ENCODE measurements at regions not wholly inside any gene's neighbourhood (a gene's known extent, or its start where the extent isn't known, plus 50 kb on each side); places are given as distances from the start of the nearest gene placed in this dataset.

DNA sequence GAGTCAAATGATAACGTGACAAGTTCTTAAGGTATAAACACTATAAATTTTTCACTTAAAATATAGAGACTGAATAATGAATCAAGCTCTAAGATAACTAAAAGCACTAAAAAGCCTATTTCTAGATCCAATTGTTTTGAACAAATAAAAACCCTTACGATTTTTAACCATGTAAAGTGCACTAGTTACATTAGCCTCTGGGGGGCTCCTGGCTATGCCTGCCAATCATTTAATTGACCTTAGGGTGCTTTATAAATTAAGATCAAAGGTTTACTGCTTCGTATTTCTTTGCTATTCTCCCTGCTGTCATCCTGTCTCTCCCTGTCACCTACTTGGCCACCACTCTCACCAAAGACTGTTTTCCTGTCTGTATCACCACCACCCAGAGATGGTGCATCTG lies 133.4 kb downstream of the ESM1 start:
- DNase-seq (ENCODE audit: low spot score), result no peak

DNA sequence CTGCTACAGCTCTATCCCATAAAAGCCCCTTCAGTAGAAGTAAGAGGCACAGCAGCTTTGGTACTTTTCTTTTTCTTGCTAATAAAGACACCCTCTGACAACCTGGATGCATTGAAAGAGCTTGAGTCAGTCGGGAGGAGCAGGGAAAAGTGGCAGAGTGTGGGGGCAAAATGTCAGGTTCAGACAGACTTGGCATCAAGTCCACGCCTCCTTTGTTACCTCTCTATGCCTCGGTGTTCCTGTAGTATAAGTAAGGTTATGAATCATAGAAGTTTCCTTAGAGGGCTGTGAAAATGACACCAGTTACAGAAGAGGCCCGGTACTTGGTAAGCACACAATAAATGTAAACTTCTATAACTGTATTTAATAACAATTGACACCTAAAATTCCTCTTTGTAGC lies 133.9 kb downstream of the ESM1 start:
- no peak for DNase-seq (ENCODE audit: low spot score)

DNA sequence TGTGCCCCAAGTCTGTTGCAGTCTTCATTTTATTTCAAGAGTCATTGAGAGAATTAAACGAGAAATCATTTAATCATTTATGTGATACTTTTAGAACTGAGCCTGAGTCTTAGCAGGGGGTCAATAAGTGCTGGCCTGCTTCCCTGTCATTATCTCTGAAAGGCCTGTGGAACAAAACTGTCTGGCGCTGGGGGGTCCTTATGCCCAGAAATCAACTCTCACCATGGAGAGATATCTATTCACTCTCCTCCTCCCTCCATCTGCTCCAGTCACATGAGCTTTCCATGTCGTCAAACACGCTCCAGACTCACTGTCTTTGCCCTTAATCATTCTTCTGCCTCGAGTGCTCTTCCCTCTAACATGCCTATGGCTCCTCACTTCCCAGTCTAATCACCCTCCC lies 136.8 kb downstream of the ESM1 start:
- DNase-seq (ENCODE audit: low spot score), result no peak

DNA sequence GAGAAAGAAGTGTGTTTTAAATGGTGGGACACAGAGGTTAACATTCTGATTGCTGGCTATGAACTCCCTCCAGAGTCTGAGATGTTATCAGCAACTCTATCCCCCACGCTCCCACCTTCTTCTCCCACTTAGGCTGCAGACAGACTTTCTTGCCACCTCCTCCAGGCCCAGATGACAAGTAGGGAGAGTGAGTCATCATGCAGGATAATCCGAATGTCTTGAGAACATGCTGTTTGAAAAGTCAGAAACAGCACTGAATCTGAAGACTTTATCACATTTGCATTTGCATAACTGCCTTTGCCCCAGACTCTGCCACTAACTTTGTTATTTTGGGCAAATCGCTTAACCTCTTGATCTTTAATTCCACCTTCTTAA lies 139.8 kb downstream of the ESM1 start:
- peak; percentile 49 for DNase-seq (ENCODE audit: low spot score)

DNA sequence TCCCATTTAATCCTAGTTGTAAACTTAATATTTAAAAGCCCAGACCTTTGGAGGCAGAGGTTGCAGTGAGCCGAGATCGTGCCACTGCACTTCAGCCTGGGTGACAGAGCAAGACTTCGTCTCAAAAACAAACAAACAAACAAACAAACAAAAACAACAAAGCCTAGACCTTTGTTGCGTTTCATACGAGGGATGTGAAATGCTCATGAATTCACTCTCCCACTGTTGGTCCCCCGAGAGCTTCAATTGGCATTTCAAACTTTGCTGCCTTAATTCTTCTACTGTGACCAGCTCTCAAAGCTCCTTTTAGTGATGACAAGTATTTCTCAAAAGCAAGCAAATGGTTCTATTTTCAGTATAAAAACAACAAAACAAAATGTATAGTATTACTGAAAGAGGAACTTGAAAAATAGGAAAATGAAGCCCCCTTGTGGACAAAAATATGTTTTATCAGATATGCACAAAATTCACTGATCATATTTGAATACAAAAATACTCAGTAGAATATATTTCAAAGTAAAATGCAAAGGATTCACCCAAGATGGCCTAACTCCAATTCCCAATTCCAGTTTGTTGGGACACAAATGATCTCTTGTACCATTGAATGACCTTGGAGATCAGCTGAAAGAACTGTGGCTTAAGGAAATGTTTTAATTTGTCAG lies 140.4 kb downstream of the ESM1 start:
- DNase-seq (ENCODE audit: low spot score), result peak; percentile 46

DNA sequence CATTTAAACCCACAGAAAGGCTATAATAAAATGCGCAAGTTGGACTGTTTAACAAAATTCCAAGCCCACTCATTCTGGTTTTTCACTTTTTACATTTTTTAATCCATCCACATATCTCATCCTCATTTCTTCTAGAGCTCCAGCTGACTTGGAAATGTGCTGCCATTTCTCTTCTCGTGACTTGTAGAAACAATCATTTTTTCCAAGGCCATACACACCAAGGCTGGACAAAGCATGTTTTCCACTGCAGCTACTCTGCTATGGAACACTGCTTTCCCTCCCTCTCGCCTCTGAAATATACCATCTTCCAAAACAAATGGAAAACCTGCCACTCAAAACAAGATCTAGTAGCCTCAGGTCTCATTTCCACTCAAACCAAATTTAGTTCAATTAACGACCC lies 141.1 kb downstream of the ESM1 start:
- no peak for DNase-seq (ENCODE audit: low spot score)

DNA sequence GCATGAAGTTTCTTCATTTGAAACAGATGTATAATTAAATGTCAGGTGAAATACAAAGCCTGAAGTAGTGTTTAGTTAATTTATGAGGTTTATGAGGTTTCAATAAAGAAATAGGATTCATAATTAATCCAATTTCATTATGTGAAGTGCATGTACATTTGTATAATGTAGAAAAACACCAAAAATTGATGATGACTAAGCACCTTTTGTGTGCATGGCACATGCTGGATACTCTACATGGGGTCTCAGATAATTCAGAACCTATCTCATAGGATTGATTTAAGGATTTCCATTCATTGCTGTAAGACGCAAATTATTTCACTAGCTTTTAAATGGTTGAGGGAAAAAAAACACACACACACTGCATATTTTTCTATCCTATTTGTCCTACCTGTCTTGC lies 143.9 kb downstream of the ESM1 start:
- no peak for DNase-seq (ENCODE audit: low spot score)

DNA sequence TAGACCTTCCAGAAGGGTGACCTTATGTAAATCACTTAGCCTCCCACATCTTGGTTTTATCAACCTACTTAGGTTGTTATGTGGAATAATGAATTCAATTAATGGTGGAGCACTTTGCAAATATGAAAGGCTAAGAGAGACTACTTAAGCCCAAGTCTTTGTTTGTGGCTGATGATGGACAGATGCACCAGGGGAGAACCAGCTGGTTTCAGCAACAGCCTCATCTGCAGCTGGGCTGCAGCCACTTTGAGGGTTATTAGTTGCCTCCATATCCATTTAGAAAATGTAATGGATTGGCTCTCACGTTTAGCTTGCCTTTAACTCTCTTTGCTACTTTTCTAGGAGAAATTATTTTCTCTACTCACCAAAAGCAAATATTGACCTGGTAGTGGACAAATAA lies 146.6 kb downstream of the ESM1 start:
- DNase-seq (ENCODE audit: low spot score), result no peak

DNA sequence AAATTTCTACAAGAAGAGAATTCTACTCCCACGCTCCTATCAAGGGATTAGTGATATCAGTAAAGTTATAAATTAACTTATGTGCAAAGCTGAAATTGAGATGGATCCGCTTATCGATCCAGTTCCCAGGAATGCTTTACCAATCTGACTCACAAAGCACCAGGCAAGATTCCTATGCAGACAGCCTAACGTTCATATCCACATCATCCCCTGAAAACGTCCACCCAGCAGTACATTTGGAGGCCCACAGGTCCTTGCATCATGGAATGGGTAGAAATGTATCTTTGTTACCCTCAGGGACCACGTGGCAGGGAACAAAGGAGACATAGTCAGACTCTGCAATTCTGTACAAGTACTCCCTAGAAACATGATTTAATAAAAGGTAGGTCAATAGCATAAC lies 147.4 kb downstream of the ESM1 start:
- DNase-seq (ENCODE audit: low spot score), result no peak

DNA sequence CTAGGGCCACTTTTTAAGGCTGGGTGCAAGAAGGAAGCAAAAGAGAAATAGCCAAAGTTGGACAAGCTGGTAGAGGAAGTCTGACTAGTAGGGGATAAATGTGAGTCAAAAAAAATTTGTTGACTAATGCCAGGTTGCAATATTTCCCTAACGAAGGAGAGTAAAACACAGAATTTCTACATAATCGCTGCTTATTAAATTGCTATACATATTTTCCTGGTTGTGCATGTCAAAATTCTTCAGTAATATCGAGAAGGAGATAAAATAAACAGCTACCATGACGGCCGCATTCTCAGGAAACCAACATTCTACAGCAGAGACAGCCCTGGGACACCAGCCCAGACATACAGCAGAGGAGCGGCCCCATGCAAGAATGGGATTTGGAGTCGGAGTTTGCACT lies 148.3 kb downstream of the ESM1 start:
- no peak for DNase-seq (ENCODE audit: low spot score)

DNA sequence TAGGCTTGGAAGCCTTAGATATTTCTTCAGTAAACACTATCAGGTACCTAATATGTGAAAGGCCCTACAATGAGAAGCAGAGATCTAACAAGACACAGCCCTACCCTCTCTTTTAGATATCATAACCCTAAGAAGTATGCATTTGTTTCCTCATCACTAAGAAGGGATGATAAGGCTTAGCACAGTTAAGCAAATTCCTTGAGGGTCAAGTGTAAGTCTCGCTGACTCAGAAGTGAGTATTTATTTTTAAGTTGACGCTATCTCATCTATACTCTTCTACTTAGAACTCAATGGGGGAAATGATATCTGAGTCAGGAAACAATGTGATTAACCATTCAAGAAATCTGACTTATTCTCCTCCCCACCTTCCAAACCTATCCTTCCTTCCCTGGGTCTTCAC lies 149.7 kb downstream of the ESM1 start:
- DNase-seq (ENCODE audit: low spot score), result no peak

DNA sequence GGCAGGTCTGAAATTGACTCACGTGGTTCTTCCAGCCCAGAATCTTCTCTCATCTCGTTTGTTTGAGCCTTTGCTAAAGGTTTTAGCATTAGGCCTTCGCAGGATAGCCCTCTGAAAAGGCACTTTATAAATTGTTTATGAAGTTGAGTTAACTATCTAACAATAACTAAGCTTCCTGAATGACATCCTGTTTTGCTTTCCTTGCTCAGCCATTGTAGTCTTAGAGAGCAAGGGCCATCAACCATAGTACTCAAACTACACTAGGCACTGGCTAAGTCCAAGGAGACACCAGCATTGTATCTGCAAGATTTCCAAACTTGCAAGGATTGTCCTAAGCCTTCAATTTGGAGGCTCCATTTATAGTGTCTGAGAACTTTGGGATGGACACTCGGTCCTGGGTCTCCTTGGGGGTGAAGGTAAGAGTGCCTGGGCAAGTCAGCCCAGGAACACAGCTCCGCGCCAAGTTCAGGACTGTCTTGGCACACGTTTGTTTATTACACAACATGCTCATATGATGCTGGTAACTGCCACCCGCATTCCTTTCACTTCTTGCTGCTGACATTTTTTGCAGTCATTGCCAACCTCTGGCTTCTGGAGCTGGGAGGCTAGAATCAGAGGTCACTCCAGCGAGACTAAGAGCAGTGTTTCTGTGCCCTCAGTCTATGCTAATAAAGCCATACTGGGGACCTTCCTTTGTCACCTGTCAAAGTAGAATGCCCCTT lies 151.1 kb downstream of the ESM1 start:
- DNase-seq (ENCODE audit: low spot score), result no peak

DNA sequence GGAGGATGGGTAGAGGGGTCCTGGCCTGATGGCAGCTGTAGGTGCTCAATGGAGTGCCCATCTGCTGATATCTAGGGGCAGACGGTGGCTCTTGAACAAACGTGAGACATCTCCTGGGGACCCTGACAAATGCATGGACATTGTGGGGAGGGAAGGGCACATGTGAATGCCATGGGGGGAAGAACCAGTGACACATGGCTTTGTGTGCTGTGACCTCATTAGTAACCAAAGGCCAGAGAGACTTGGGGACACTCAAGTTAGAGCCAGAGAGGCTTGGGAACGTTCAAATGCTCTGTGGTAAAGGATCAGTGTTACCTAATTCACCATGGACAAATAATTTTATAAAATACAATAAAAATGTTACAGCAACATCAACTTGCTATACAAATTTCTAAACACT lies 151.8 kb downstream of the ESM1 start:
- no peak for DNase-seq (ENCODE audit: low spot score)

DNA sequence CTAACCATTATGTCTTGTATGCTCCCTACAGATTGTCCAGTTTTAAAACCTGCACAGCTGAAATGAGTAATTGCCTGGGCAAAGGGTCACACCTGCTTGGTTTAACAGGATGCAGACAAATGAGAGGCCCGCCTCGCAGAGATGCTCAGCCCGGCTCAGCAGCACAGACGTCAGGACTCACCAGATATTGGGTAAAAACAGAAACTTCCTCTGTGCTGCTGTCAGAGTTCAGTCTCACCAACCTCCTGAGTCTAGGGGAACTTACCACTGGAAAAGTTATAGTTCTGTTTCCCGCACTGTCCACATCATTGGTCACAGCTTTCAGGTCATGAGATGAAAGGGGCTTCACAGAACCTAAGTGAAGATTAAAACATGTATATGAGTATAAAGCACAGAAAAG lies 152.5 kb downstream of the ESM1 start:
- no peak for DNase-seq (ENCODE audit: low spot score)

DNA sequence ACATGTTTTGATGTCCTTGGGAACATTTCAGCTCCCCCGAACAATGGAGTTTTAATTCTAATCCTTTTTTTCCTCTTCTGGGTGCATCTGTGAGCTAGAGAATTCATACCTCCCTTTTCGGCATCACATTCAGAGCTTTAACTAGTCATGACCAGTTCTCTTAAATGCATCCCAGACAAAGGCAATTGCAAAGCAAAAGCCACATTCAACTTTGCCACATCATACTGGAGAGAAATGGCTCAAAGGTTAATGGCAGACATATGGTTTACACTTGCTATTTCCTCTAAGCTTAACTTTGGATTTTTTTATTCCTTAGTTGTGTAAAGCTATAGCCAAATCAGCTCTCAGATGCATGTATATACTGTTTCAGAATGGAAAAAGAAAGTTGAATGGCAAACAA lies 153.3 kb downstream of the ESM1 start:
- DNase-seq (ENCODE audit: low spot score), result no peak

DNA sequence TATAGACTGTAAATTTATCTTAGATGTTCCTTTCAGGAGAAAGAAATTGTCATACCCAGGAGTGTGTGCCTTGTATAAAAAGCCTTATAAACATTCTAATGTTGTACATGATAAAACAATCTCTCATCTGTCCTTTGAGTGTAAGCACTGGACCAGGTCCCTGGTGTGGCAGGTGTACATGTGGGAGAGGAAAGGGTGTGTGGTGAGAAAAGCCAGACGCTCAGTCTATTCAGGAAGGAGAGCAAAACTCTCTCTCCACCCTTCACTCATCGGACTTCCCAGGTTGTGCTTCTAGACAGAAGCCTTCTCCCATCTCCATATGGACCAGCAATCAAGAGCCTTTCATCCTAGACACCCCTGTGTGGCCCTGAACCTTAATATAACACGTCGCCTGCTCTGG lies 154.2 kb downstream of the ESM1 start:
- no peak for DNase-seq (ENCODE audit: low spot score)

DNA sequence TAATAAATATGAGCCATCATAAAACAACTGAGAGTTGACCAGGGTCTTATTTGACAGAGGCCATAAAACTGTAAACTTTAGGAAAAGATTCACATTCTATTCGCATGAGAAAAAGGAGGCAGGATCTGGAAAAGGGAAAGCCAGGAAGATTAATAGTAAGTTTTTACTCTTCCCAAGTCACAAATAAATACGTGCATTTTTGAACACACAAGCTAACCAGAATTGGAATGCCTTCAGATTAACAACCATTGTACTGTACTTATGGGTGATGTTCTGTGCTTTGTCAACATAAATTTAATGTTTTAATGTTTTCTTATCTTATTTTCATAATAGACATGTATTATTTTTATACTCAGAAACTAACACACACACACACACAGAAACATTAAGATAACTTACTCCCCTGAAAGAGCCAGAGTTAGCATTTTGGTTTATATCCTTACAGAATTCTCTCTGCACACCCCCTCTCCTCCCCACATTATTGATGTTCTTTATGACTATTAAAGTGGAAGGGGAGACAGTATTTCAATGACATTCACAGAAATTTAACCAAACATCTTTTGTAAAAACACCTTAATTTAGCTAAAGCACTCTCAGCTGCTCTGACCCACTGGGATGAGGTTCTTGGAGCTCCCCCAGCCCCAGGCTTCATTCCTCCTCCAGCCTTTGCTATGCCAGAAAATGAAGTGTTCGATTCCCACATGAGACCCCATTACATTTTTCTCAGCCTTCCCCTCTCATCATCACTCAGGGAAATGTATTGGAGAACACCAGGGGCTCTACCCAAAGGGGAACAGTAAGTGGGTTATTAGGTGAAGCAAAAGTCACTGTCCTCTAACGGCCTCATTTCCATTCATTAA lies 155.5 kb downstream of the ESM1 start:
- no peak for DNase-seq (ENCODE audit: low spot score)

DNA sequence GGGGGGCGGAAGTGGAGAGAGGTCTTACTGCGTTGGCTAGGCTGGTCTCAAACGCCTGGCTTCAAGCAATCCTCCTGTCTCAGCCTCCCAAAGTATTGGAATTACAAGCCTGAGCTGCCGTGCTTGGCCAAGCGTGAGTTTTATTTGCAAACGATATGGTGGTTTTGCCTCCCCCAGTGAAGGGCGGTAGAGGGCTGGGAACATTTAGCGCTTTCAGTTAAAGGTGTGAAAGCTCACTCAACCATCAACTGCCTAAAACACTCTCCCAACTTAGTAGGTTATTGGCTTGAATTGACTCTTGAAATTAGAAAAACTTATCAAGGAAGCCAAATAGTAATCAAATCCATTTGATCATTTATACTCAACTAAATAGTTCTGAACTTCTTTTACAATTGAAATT lies 156.3 kb downstream of the ESM1 start:
- DNase-seq (ENCODE audit: low spot score), result no peak

DNA sequence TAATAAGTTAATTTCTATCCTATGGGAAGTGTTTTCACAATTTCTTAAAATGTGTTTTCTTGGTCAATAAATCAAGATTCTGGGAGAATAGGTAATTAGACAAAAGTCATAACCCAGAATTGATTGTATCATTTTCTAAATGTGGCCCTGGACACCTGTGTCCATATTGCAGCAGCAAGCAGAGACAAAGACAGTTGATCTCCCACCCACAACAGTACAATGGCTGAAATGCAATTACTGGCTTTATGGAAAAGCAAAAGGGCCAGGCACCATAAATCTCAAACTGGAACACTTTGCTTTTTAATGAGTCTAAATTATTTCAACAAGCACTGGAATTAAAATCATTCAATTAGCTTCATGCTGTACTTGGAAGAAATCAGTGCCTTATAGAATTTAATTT lies 157.2 kb downstream of the ESM1 start:
- DNase-seq (ENCODE audit: low spot score), result no peak

DNA sequence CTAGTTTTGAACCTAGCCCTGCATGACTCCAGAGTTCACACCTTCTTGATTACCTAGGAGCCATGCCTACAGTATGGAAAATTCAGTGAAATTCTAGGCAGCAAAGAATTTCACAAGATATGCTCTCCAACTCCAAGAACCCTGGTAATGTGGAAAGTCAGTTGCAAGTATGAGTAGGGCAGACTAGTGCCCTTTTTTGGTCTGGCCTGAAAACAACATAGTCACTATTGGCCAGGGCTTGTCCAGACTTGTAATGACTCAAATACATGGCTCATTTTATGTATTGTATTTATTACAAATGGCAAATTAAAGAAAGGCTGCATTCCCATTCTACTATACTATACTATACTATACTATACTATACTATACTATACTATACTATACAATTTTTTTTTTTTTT lies 160.4 kb downstream of the ESM1 start:
- DNase-seq (ENCODE audit: low spot score), result no peak

DNA sequence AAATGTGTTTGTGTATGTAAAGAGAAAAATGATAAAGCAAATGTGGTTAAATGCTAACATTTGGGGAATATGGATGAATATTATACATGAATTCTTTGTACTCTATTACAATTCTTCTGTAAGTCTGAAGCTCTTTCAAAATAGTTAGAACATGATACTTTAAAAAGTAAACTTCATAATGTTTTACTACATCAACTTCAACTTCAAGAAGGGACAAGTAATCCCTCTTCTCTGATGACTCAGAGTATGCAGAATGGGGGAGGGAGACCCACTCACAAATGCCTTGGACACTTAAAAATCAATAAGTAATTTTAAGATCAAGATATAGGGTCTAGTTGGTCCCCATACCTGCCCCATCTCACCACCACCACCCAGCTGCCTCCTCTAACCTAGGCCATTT lies 162.4 kb downstream of the ESM1 start:
- DNase-seq (ENCODE audit: low spot score), result no peak

DNA sequence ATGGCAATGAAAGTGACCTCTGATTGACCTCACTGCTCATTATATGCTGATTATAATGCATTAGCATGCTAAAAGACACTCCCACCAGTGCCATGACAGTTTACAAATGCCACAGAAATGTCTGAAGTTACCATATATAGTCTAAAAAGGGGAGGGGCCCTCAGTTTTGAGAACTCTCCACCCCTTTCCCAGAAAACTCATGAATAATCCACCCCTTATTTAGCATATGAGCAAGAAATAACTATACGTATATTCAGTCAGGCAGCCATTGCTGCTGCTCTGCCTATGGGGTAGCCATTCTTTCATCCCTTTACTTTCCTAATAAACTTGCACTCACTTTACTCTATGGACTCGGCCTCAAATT lies 163.1 kb downstream of the ESM1 start:
- no peak for DNase-seq (ENCODE audit: low spot score)
